LNCaP clone FGC (cell line): ENCODE measurements at regions not wholly inside any gene's neighbourhood (a gene's known extent, or its start where the extent isn't known, plus 50 kb on each side); places are given as distances from the start of the nearest gene placed in this dataset.

Source experiments
- DNase-seq: peaks from one replicate; pipeline ENCODE4 v3.0.0-alpha.2; 2011; ENCODE audit warnings: low read depth
- H3K4me3 ChIP-seq: 2 replicates; pipeline ENCODE4 v1.5.1; 2011; ENCODE audit warnings: mild to moderate bottlenecking, low read depth, low read length, control low read depth
- CTCF ChIP-seq: IDR thresholded peaks from 2 replicates; pipeline ENCODE4 v1.5.1; 2012; ENCODE audit warnings: mild to moderate bottlenecking; ENCODE audit not compliant: control insufficient read depth, insufficient read depth; ENCODE audit errors: extremely low read depth

DNA sequence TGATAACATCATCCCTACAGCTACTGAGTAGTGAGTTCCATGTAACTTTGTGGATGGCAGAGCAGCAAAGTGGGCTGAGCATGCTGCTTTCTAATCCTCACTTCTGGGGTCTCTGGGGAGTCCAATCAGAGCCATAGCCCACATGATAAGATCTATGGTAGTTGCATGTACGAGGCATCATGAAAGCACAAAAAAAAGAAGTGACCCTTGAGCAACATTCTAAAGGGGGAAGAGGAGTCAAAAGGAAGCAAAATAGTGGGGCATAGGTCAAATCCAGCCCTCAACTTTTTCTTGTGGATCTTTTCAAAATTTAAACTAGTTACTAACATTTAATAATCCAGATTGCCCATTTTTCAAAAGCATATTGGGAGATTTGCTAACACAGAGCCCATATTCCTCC lies 208.5 kb upstream of the TOX3 start:
- no peak overlapping the region for H3K4me3 ChIP-seq
- DNase-seq, result no peak
- TF ChIP-seq CTCF, result no peak

- no peak for DNase-seq
- TF ChIP-seq CTCF, result no peak
- no peak overlapping the region for H3K4me3 ChIP-seq
Observed at GRCh38 chr16:52751035-52751434, 204.1 kb upstream of the TOX3 start.

- no peak overlapping the region for H3K4me3 ChIP-seq
- no peak for TF ChIP-seq CTCF
- no peak for DNase-seq
Observed at GRCh38 chr16:52748741-52749140, 201.8 kb upstream of the TOX3 start.

- no peak overlapping the region for H3K4me3 ChIP-seq
- no peak for DNase-seq
- TF ChIP-seq CTCF, result no peak
Observed at GRCh38 chr16:52747088-52747595, 200.2 kb upstream of the TOX3 start.

DNA sequence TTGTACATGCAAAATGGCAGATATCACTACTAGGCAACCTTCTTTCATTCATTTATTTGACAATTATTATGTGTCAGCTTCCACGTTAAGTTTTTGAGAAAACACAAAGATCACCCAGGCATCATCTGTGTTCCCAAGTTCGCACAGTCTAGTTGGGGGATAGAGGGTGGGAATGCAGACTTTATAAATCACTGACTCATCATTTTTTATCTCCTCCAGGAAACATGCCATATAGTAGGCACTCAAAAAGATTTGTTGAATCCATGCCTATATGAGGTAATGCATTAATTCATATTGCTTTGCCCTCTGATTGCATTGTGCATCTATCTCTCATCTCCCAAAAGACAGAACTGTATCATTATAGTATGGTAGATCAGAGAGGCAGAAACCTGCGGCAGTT lies 196.8 kb upstream of the TOX3 start:
- no peak for DNase-seq
- no peak overlapping the region for H3K4me3 ChIP-seq
- TF ChIP-seq CTCF, result no peak

GRCh38 chr16:52742608-52743170 lies 195.7 kb upstream of the TOX3 start:
- no peak for DNase-seq
- H3K4me3 ChIP-seq, result no peak overlapping the region
- no peak for TF ChIP-seq CTCF

GRCh38 chr16:52742052-52742451 lies 195.1 kb upstream of the TOX3 start:
- TF ChIP-seq CTCF, result no peak
- no peak overlapping the region for H3K4me3 ChIP-seq
- no peak for DNase-seq
